Natural killer cell (primary cell): ENCODE measurements at regions not wholly inside any gene's neighbourhood (a gene's known extent, or its start where the extent isn't known, plus 50 kb on each side); places are given as distances from the start of the nearest gene placed in this dataset.

Experiments
- ATAC-seq, 3 donors: fragments of 150-1000 bp in 2 of 3; fragments of 200-7000 bp in 1 of 3; cut with Tn5 transposase; 1 replicate in 1 of 3; 2 replicates in 2 of 3; pipeline ENCODE4 v1.10.0; 2021; ENCODE audit warnings: mild to moderate bottlenecking in 2 of 3, moderate library complexity in 2 of 3
- DNase-seq, 2 donors: peaks; one replicate each; pipeline versions ENCODE4 v3.0.0 to v3.0.0-alpha.2; 2013 to 2021; ENCODE audit warnings: mixed read lengths in 1 of 2
- H3K27ac ChIP-seq: one replicate; pipeline ENCODE4 v1.5.1; 2013; ENCODE audit warnings: mild to moderate bottlenecking, low read length
- H3K27me3 ChIP-seq: one replicate; pipeline ENCODE4 v1.6.1; 2013; ENCODE audit warnings: low read length; ENCODE audit not compliant: control insufficient read depth, insufficient read depth
- H3K36me3 ChIP-seq: one replicate; pipeline ENCODE4 v1.6.1; 2013; ENCODE audit warnings: low read length; ENCODE audit not compliant: control insufficient read depth, insufficient read depth
- H3K4me1 ChIP-seq: one replicate; pipeline ENCODE4 v1.6.1; 2013; ENCODE audit warnings: low read length; ENCODE audit not compliant: control insufficient read depth, insufficient read depth
- H3K4me3 ChIP-seq: one replicate; pipeline ENCODE4 v1.5.1; 2013; ENCODE audit warnings: low read length
- H3K9me3 ChIP-seq: one replicate; pipeline ENCODE4 v1.6.1; 2013; ENCODE audit warnings: low read length; ENCODE audit not compliant: control insufficient read depth, insufficient read depth
- H3K27ac Mint-ChIP-seq, 2 donors: one replicate each; pipeline ENCODE4 v1.8.0; 2022; ENCODE audit warnings: mild to moderate bottlenecking in 2 of 2, mixed read lengths in 2 of 2, moderate library complexity in 1 of 2
- H3K27me3 Mint-ChIP-seq, 2 donors: one replicate each; pipeline ENCODE4 v1.8.0; 2022; ENCODE audit warnings: low read depth in 2 of 2, mixed read lengths in 2 of 2
- H3K36me3 Mint-ChIP-seq: one replicate; pipeline ENCODE4 v1.8.0; 2022; ENCODE audit warnings: mixed read lengths
- H3K4me1 Mint-ChIP-seq, 2 donors: one replicate each; pipeline ENCODE4 v1.8.0; 2022; ENCODE audit warnings: mixed read lengths in 2 of 2
- H3K4me3 Mint-ChIP-seq: one replicate; pipeline ENCODE4 v1.8.0; 2022; ENCODE audit warnings: mild to moderate bottlenecking, moderate library complexity, mixed read lengths
- H3K9me3 Mint-ChIP-seq, 2 donors: one replicate each; pipeline ENCODE4 v1.8.0; 2022; ENCODE audit warnings: mixed read lengths in 2 of 2
- CTCF ChIP-seq: fragments of 200-600 bp; IDR thresholded peaks from one replicate; pipeline ENCODE4 v1.8.0; 2022; ENCODE audit warnings: antibody characterized with exemption
- WGBS: methylation state at CpG from one replicate; pipeline ENCODE4 v1.1.7; 2013; ENCODE audit warnings: missing lambda C conversion rate; ENCODE audit not compliant: insufficient coverage; 5-methylcytosine and 5-hydroxymethylcytosine counted together
- intact Hi-C: fragments of 100-400 bp; cut with micrococcal nuclease; formaldehyde crosslinking; loops from one replicate; pipeline ENCODE4 v1.14.2; 2022

- H3K4me3 ChIP-seq, result no peak overlapping the region
- H3K27ac ChIP-seq, result no peak overlapping the region
- Mint-ChIP-seq H3K4me1 (no peaks in the 10 kb centered on the region), H3K9me3 (peaks cover 0 to 2% of the 10 kb centered on the region in 2 donors), H3K27me3 (peaks cover 6 to 47% of the 10 kb centered on the region in 2 donors), H3K27ac (no peak overlapping the region), H3K36me3 (peaks cover 10% of the 10 kb centered on the region), H3K4me3 (no peak overlapping the region)
- no peaks in the 10 kb centered on the region for H3K9me3 ChIP-seq
- DNase-seq, result no peak
- peaks cover 4% of the 10 kb centered on the region for H3K27me3 ChIP-seq
- H3K4me1 ChIP-seq, result no peaks in the 10 kb centered on the region
- H3K36me3 ChIP-seq, result no peaks in the 10 kb centered on the region
- ATAC-seq, result no peak
- intact Hi-C loops, result no loop called here
- no peak for TF ChIP-seq CTCF
- 65% methylated on average over 2 of the region's 2 CpGs for WGBS
Measured at GRCh38 chr5:2049876-2050275, 167.2 kb upstream of the IRX4 start.

DNA sequence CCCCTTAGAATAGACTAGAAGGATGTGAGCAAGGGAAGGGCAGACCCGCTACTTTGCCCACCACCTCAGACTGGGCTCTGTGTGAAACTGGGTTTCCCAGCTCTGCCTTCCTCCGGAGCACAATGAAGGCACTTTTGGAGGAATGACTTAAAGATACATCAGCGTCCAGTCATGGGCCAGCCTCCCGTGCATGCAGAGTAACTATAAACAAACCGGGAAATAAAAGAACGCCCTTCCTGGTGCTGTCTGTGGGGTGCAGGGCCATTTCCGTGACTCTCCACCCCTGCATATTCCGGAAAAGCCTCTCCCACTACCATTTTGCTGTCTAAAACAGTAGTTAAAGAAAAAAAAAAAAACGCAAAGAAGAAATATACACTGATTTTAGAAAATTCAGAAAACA is 165.9 kb upstream of the IRX4 start:
- Mint-ChIP-seq H3K36me3 (peaks cover 10% of the 10 kb centered on the region), H3K27ac (no peak overlapping the region), H3K27me3 (peaks cover 9 to 41% of the 10 kb centered on the region in 2 donors), H3K4me1 (no peaks in the 10 kb centered on the region), H3K4me3 (no peak overlapping the region), H3K9me3 (peaks cover 0 to 2% of the 10 kb centered on the region in 2 donors)
- Histone ChIP-seq H3K27me3 (peaks cover 4% of the 10 kb centered on the region), H3K9me3 (no peaks in the 10 kb centered on the region), H3K27ac (no peak overlapping the region), H3K4me1 (no peaks in the 10 kb centered on the region), H3K36me3 (no peaks in the 10 kb centered on the region), H3K4me3 (no peak overlapping the region)
- DNase-seq (no peak), ATAC-seq (no peak)
- intact Hi-C loops, result no loop called here
- no peak for TF ChIP-seq CTCF
- WGBS, result 74% methylated on average over 9 of the region's 9 CpGs

- WGBS, result 48% methylated on average over 5 of the region's 10 CpGs
- no peak for TF ChIP-seq CTCF
- Histone ChIP-seq H3K27me3 (peaks cover 4% of the 10 kb centered on the region), H3K4me1 (no peaks in the 10 kb centered on the region), H3K36me3 (no peaks in the 10 kb centered on the region), H3K4me3 (no peak overlapping the region), H3K9me3 (no peaks in the 10 kb centered on the region), H3K27ac (no peak overlapping the region)
- Mint-ChIP-seq H3K36me3 (peaks cover 10% of the 10 kb centered on the region), H3K4me3 (no peak overlapping the region), H3K4me1 (no peaks in the 10 kb centered on the region), H3K27ac (no peak overlapping the region), H3K9me3 (peaks cover 0 to 2% of the 10 kb centered on the region in 2 donors), H3K27me3 (peaks cover 12 to 37% of the 10 kb centered on the region in 2 donors)
- intact Hi-C loops, result no loop called here
- ATAC-seq (no peak), DNase-seq (no peak)
Measured at GRCh38 chr5:2047341-2047927, 164.7 kb upstream of the IRX4 start.

- Mint-ChIP-seq H3K27ac (no peak overlapping the region), H3K4me3 (no peak overlapping the region), H3K4me1 (no peaks in the 10 kb centered on the region), H3K27me3 (peaks cover 12 to 37% of the 10 kb centered on the region in 2 donors), H3K9me3 (peaks cover 0 to 2% of the 10 kb centered on the region in 2 donors), H3K36me3 (peaks cover 10% of the 10 kb centered on the region)
- no peaks in the 10 kb centered on the region for H3K4me1 ChIP-seq
- ATAC-seq (no peak), DNase-seq (no peak)
- H3K36me3 ChIP-seq, result no peaks in the 10 kb centered on the region
- H3K4me3 ChIP-seq, result no peak overlapping the region
- intact Hi-C loops, result no loop called here
- peaks cover 4% of the 10 kb centered on the region for H3K27me3 ChIP-seq
- WGBS, result 83% methylated on average over 7 of the region's 7 CpGs
- no peaks in the 10 kb centered on the region for H3K9me3 ChIP-seq
- no peak for TF ChIP-seq CTCF
- H3K27ac ChIP-seq, result no peak overlapping the region
Measured at GRCh38 chr5:2044041-2044440, 161.3 kb upstream of the IRX4 start.
